Esophagus muscularis mucosa (tissue), 4 donors: ENCODE measurements at regions not wholly inside any gene's neighbourhood (a gene's known extent, or its start where the extent isn't known, plus 50 kb on each side); places are given as distances from the start of the nearest gene placed in this dataset.

ENCODE experiments used
- DNase-seq: peaks from one replicate; pipeline ENCODE4 v3.0.0-alpha.2; 2017; ENCODE audit errors: extremely low spot score
- H3K27ac ChIP-seq, 4 donors: fragments of 200-600 bp; sonication (generic); replicated peaks in 1 of 4; 1 replicate in 3 of 4; 2 replicates in 1 of 4; pipeline ENCODE4 v1.5.1; 2016 to 2019; ENCODE audit warnings: mild to moderate bottlenecking in 1 of 4
- H3K27me3 ChIP-seq, 4 donors: fragments of 200-600 bp; sonication (generic); one replicate each; pipeline versions ENCODE4 v1.5.1 to v1.6.0; 2016 to 2019
- H3K36me3 ChIP-seq, 4 donors: fragments of 200-600 bp; sonication (generic); one replicate each; pipeline ENCODE4 v1.5.1; 2016 to 2019
- H3K4me1 ChIP-seq, 4 donors: fragments of 200-600 bp; sonication (generic); one replicate each; pipeline ENCODE4 v1.5.1; 2016 to 2019
- H3K4me3 ChIP-seq, 4 donors: fragments of 200-600 bp; sonication (generic); 1 replicate in 2 of 4; 2 replicates in 2 of 4; pipeline ENCODE4 v1.5.1; 2016 to 2019; ENCODE audit warnings: mild to moderate bottlenecking in 4 of 4, moderate library complexity in 1 of 4
- H3K9me3 ChIP-seq, 4 donors: fragments of 200-600 bp; sonication (generic); 1 replicate in 3 of 4; 2 replicates in 1 of 4; pipeline ENCODE4 v1.5.1; 2016 to 2019
- EP300 ChIP-seq: sonication (generic); formaldehyde crosslinking; IDR thresholded peaks from one replicate; pipeline ENCODE4 v1.6.1; 2017; ENCODE audit warnings: antibody characterized with exemption
- POLR2A ChIP-seq: fragments of 450-650 bp; IDR thresholded peaks from one replicate; pipeline ENCODE4 v1.6.1; 2017; ENCODE audit warnings: antibody characterized with exemption, moderate library complexity, mild to moderate bottlenecking, low read depth
- POLR2AphosphoS5 ChIP-seq, 2 donors: sonication (generic); formaldehyde crosslinking; IDR thresholded peaks; one replicate each; pipeline ENCODE4 v1.6.1; 2017; ENCODE audit warnings: antibody characterized with exemption in 2 of 2
- WGBS: methylation state at CpG from one replicate; pipeline ENCODE4 v1.1.5; 2018; 5-methylcytosine and 5-hydroxymethylcytosine counted together
- intact Hi-C: fragments of 100-400 bp; cut with DNase I; formaldehyde crosslinking; loops from one replicate; pipeline ENCODE4 v1.15.1; 2023
- small RNA-seq, 3 donors: library from RNA; depleted of rRNA; stranded (forward); fragments of <200 nt; gene quantifications; one replicate each; pipeline ENCODE3, GENCODE V24; 2016
- TF ChIP-seq, protein P1 (sequence below), 3 experiments: fragments of 200-600 bp in 2 of 3; fragments of 450-650 bp in 1 of 3; sonication (generic) in 2 of 3; IDR thresholded peaks; one replicate each; pipeline ENCODE4 v1.5.1; 2017 to 2019; ENCODE audit warnings: antibody characterized with exemption in 3 of 3, mild to moderate bottlenecking in 2 of 3, moderate library complexity in 1 of 3

DNA sequence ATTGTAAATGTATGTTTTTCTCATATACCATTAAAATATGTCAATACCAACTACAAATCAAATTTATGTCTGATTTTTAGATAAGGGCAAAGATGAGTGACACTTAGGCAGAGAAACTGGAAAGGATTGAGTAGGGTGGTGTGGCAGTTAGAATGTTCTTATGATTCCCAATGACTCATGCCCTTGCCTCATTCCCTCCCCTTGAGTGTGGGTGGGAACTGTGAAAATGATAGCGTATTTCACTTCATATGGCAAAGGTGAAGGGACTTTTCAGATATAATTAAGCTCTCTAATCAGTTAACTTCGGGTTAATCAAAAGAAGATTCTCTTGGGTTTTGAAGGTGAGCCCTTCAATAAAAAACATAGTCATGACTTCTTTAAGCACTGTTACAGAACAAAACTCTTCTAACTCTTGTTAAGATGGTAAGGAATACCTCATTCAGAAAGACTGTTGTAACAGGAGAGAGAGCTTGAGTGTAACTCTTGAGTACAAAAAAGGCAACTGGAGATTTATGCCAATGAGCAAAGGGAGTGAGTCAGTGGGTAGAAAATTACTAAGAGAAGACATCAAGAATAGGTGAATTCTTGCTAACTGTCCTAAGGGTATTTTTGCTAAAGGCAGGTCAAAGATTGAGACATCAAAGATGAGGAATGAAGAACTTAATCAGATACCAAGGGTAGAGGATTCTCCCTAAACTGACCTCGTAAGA lies 329.5 kb downstream of the KCTD8 start:
- Histone ChIP-seq H3K9me3 (no peaks in the 10 kb centered on the region), H3K27me3 (no peaks in the 10 kb centered on the region), H3K27ac (no peak overlapping the region), H3K4me1 (no peaks in the 10 kb centered on the region), H3K36me3 (no peaks in the 10 kb centered on the region), H3K4me3 (no peak overlapping the region)
- DNase-seq: no peak
- intact Hi-C loops: no loop called here
- WGBS: 84% methylated on average over 3 of the region's 3 CpGs
- TF ChIP-seq POLR2AphosphoS5 (IDR thresholded peaks at IDR 0.05) (no peak), EP300 (no peak), POLR2A (no peak)
- TF ChIP-seq, protein P1, sequence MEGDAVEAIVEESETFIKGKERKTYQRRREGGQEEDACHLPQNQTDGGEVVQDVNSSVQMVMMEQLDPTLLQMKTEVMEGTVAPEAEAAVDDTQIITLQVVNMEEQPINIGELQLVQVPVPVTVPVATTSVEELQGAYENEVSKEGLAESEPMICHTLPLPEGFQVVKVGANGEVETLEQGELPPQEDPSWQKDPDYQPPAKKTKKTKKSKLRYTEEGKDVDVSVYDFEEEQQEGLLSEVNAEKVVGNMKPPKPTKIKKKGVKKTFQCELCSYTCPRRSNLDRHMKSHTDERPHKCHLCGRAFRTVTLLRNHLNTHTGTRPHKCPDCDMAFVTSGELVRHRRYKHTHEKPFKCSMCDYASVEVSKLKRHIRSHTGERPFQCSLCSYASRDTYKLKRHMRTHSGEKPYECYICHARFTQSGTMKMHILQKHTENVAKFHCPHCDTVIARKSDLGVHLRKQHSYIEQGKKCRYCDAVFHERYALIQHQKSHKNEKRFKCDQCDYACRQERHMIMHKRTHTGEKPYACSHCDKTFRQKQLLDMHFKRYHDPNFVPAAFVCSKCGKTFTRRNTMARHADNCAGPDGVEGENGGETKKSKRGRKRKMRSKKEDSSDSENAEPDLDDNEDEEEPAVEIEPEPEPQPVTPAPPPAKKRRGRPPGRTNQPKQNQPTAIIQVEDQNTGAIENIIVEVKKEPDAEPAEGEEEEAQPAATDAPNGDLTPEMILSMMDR (IDR thresholded peaks at IDR 0.05): no peak

DNA sequence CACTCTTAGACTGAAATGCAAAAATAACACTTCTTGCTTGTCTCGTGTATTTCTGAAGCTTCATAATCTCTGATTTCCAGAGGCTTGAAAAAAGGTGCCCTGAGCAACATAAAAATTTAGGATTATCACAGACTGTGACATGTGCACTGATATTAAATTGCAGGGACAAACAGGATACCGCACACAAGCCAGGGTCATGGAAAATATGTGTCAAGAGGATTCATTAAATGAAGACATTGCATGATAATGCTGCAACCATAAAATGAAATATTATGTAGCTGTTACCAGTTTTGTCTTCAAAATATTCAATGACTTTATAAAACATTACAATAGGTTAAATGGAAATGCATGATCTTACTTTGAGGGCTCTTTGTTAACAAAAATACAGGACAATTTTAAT lies 328.0 kb downstream of the KCTD8 start:
- Histone ChIP-seq H3K9me3 (no peaks in the 10 kb centered on the region), H3K4me1 (no peaks in the 10 kb centered on the region), H3K27me3 (no peaks in the 10 kb centered on the region), H3K36me3 (no peaks in the 10 kb centered on the region), H3K4me3 (no peak overlapping the region), H3K27ac (no peak overlapping the region)
- DNase-seq: no peak
- 84% methylated on average over 2 of the region's 2 CpGs for WGBS
- TF ChIP-seq EP300 (no peak), POLR2AphosphoS5 (IDR thresholded peaks at IDR 0.05) (no peak), POLR2A (no peak)
- TF ChIP-seq, protein P1 (IDR thresholded peaks at IDR 0.05): no peak
- intact Hi-C loops: no loop called here

DNA sequence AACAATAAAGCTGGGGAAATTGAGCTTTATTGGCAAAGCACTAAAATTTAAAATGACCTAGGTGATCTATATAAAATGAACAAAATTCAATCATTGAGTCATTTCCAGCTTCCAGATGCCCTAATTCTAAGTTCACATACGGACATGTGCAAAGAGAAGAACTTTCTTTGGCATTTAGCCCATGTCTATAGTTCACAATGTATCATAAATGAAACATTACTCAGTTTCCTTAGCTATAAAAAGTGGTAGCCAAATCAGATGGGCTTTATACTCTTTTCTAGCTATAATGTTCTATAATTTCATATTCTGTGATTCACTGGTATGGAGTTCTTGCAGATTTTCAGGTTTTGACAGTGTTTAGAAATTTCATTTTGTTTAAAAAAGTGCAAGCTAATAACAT lies 327.4 kb downstream of the KCTD8 start:
- H3K4me3 ChIP-seq: no peak overlapping the region
- H3K9me3 ChIP-seq: no peaks in the 10 kb centered on the region
- no peak for TF ChIP-seq POLR2AphosphoS5 (IDR thresholded peaks at IDR 0.05)
- no peak for TF ChIP-seq EP300
- TF ChIP-seq, protein P1 (IDR thresholded peaks at IDR 0.05): no peak
- DNase-seq: no peak
- intact Hi-C loops: no loop called here
- no peaks in the 10 kb centered on the region for H3K36me3 ChIP-seq
- no peaks in the 10 kb centered on the region for H3K4me1 ChIP-seq
- no peaks in the 10 kb centered on the region for H3K27me3 ChIP-seq
- WGBS: 27% methylated on average over 1 of the region's 1 CpG
- H3K27ac ChIP-seq: no peak overlapping the region

Small RNA genes lying in the stretch of these regions (small RNA-seq; reads per million reads assigned to genes)
- gene AC098590.2: 0 reads per million in 3 donors
- gene RN7SL193P: 0 reads per million in 3 donors
